ENCODE measurements at regions not wholly inside any gene's neighbourhood (a gene's known extent, or its start where the extent isn't known, plus 50 kb on each side); places are given as distances from the start of the nearest gene placed in this dataset.

GRCh38 chr1:235920596-235921375 lies 54.1 kb upstream of the LYST start:
- TF ChIP-seq CTCF (IDR thresholded peaks at IDR 0.05), result no peak
- no peak for TF ChIP-seq EZH2 (IDR thresholded peaks at IDR 0.05; ENCODE audit: borderline replicate concordance, insufficient read depth, low read depth, low read length, poor library complexity, severe bottlenecking)
